SK-N-SH (cell line): ENCODE measurements at regions not wholly inside any gene's neighbourhood (a gene's known extent, or its start where the extent isn't known, plus 50 kb on each side); places are given as distances from the start of the nearest gene placed in this dataset.

ENCODE experiments used
- EP300 ChIP-seq, 2 experiments: IDR thresholded peaks; 2 replicates each; pipeline versions ENCODE4 v1.4.0 to v1.6.1; 2012; ENCODE audit warnings: borderline replicate concordance in 1 of 2, low read depth in 1 of 2, low read length in 1 of 2
- FOXJ3 ChIP-seq: sonication (generic); formaldehyde crosslinking; IDR thresholded peaks from 2 replicates; pipeline ENCODE4 v1.5.1; 2020; ENCODE audit warnings: mild to moderate bottlenecking, missing genetic modification reagents
- FOXM1 ChIP-seq: IDR thresholded peaks from 2 replicates; pipeline ENCODE4 v1.4.0; 2012; ENCODE audit warnings: low read depth, mild to moderate bottlenecking
- JUND ChIP-seq: IDR thresholded peaks from 2 replicates; pipeline ENCODE4 v1.4.0; 2012
- NFIC ChIP-seq: IDR thresholded peaks from 2 replicates; pipeline ENCODE4 v1.4.0; 2012; ENCODE audit warnings: borderline replicate concordance
- RAD21 ChIP-seq: IDR thresholded peaks from 2 replicates; pipeline ENCODE4 v1.6.1; 2012; ENCODE audit warnings: mild to moderate bottlenecking, low read length
- RCOR1 ChIP-seq: fragments of 150-350 bp; IDR thresholded peaks from 2 replicates; pipeline ENCODE4 v1.6.1; 2017; ENCODE audit warnings: antibody characterized with exemption, low read length
- SIN3A ChIP-seq: IDR thresholded peaks from 2 replicates; pipeline ENCODE4 v1.6.1; 2012; ENCODE audit warnings: low read depth, mild to moderate bottlenecking, low read length, moderate library complexity, borderline replicate concordance
- TAF1 ChIP-seq: IDR thresholded peaks from 2 replicates; pipeline ENCODE4 v1.6.1; 2012; ENCODE audit warnings: low read depth, mild to moderate bottlenecking, low read length, moderate library complexity, borderline replicate concordance
- TEAD4 ChIP-seq: IDR thresholded peaks from 2 replicates; pipeline ENCODE4 v1.4.0; 2012; ENCODE audit warnings: mild to moderate bottlenecking, borderline replicate concordance; ENCODE audit not compliant: insufficient read depth
- USF2 ChIP-seq: fragments of 150-350 bp; IDR thresholded peaks from 2 replicates; pipeline ENCODE4 v1.6.1; 2017; ENCODE audit warnings: antibody characterized with exemption, low read length, low read depth, borderline replicate concordance
- TF ChIP-seq, protein P1 (sequence below): fragments of 200-600 bp; sonication (generic); IDR thresholded peaks from 2 replicates; pipeline ENCODE4 v1.6.1; 2017; ENCODE audit warnings: antibody characterized with exemption, mild to moderate bottlenecking, moderate library complexity
- TF ChIP-seq, protein P2 (sequence below): IDR thresholded peaks from 2 replicates; pipeline ENCODE4 v1.4.0; 2012; ENCODE audit warnings: low read depth

- TF ChIP-seq RCOR1 (no peak), USF2 (no peak), JUND (no peak), RAD21 (no peak), TAF1 (no peak), TEAD4 (no peak), SIN3A (no peak), FOXM1 (no peak), NFIC (no peak), EP300 (IDR thresholded peaks at IDR 0.05; ENCODE audit: borderline replicate concordance in 1 of 2, low read depth in 1 of 2, low read length in 1 of 2) (no peak), FOXJ3 (no peak)
- TF ChIP-seq, protein P1, sequence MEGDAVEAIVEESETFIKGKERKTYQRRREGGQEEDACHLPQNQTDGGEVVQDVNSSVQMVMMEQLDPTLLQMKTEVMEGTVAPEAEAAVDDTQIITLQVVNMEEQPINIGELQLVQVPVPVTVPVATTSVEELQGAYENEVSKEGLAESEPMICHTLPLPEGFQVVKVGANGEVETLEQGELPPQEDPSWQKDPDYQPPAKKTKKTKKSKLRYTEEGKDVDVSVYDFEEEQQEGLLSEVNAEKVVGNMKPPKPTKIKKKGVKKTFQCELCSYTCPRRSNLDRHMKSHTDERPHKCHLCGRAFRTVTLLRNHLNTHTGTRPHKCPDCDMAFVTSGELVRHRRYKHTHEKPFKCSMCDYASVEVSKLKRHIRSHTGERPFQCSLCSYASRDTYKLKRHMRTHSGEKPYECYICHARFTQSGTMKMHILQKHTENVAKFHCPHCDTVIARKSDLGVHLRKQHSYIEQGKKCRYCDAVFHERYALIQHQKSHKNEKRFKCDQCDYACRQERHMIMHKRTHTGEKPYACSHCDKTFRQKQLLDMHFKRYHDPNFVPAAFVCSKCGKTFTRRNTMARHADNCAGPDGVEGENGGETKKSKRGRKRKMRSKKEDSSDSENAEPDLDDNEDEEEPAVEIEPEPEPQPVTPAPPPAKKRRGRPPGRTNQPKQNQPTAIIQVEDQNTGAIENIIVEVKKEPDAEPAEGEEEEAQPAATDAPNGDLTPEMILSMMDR: no peak
- TF ChIP-seq, protein P2, sequence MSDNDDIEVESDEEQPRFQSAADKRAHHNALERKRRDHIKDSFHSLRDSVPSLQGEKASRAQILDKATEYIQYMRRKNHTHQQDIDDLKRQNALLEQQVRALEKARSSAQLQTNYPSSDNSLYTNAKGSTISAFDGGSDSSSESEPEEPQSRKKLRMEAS: no peak
Observed at GRCh38 chr7:115662676-115663075, 367.9 kb downstream of the TFEC start.
